Stomach (tissue), 4 donors: ENCODE measurements at regions not wholly inside any gene's neighbourhood (a gene's known extent, or its start where the extent isn't known, plus 50 kb on each side); places are given as distances from the start of the nearest gene placed in this dataset.

Experiments used
- EP300 ChIP-seq: sonication (generic); formaldehyde crosslinking; IDR thresholded peaks from one replicate; pipeline ENCODE4 v1.6.1; 2017; ENCODE audit warnings: antibody characterized with exemption
- POLR2A ChIP-seq, 4 donors: fragments of 450-650 bp; IDR thresholded peaks; one replicate each; pipeline ENCODE4 v1.6.1; 2016; ENCODE audit warnings: antibody characterized with exemption in 4 of 4, control low read depth in 2 of 4, mild to moderate bottlenecking in 1 of 4, moderate library complexity in 1 of 4
- POLR2AphosphoS5 ChIP-seq, 3 donors: sonication (generic); formaldehyde crosslinking; IDR thresholded peaks; one replicate each; pipeline ENCODE4 v1.6.1; 2016; ENCODE audit warnings: antibody characterized with exemption in 3 of 3
- TF ChIP-seq, protein P1 (sequence below), 7 experiments: fragments of 450-650 bp in 4 of 7; fragments of 200-600 bp in 3 of 7; sonication (generic) in 3 of 7; IDR thresholded peaks; one replicate each; pipeline ENCODE4 v1.5.1; 2016 to 2019; ENCODE audit warnings: antibody characterized with exemption in 7 of 7, control low read depth in 2 of 7, mild to moderate bottlenecking in 1 of 7

DNA sequence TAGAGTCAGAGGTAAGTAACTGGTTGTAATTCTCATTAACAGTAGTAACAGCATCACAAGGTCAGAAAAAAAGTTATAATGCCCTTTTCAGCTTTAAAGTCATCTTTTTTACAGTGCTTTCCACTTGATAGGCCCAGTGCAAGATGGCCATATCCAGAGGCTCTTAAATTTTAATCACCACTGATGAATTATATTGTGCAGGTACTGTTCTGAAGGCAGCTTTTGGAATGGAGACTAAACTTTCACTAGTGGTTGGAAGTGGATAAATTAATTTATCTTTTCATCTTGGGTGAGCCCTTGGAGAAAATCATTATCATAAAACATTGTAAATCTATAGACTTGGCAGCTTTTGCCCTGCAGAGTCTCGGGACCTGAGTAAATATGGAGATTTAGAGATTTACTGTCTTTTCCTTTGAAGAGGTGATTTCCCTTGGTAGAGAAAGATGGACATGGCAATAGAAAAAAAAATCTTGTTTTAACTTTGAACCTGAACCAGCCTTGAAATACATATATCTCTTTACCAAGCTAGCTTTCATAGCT lies 969.1 kb upstream of the NOVA1 start:
- no peak for TF ChIP-seq POLR2A (IDR thresholded peaks at IDR 0.05)
- TF ChIP-seq POLR2AphosphoS5 (IDR thresholded peaks at IDR 0.05) = no peak
- TF ChIP-seq, protein P1, sequence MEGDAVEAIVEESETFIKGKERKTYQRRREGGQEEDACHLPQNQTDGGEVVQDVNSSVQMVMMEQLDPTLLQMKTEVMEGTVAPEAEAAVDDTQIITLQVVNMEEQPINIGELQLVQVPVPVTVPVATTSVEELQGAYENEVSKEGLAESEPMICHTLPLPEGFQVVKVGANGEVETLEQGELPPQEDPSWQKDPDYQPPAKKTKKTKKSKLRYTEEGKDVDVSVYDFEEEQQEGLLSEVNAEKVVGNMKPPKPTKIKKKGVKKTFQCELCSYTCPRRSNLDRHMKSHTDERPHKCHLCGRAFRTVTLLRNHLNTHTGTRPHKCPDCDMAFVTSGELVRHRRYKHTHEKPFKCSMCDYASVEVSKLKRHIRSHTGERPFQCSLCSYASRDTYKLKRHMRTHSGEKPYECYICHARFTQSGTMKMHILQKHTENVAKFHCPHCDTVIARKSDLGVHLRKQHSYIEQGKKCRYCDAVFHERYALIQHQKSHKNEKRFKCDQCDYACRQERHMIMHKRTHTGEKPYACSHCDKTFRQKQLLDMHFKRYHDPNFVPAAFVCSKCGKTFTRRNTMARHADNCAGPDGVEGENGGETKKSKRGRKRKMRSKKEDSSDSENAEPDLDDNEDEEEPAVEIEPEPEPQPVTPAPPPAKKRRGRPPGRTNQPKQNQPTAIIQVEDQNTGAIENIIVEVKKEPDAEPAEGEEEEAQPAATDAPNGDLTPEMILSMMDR (IDR thresholded peaks at IDR 0.05) = no peak
- no peak for TF ChIP-seq EP300
